Vagina (tissue), 2 donors: ENCODE measurements at regions not wholly inside any gene's neighbourhood (a gene's known extent, or its start where the extent isn't known, plus 50 kb on each side); places are given as distances from the start of the nearest gene placed in this dataset.

Experiments
- POLR2A ChIP-seq, 2 donors: fragments of 450-650 bp; IDR thresholded peaks; one replicate each; pipeline ENCODE4 v1.6.1; 2017; ENCODE audit warnings: antibody characterized with exemption in 2 of 2, mild to moderate bottlenecking in 2 of 2, moderate library complexity in 2 of 2
- POLR2AphosphoS5 ChIP-seq, 2 donors: sonication (generic); formaldehyde crosslinking; IDR thresholded peaks; one replicate each; pipeline ENCODE4 v1.9.0; 2017; ENCODE audit warnings: antibody characterized with exemption in 2 of 2, mild to moderate bottlenecking in 2 of 2, low read depth in 1 of 2; ENCODE audit not compliant: insufficient read depth in 1 of 2
- TF ChIP-seq, protein P1 (sequence below), 3 experiments: fragments of 450-650 bp in 2 of 3; fragments of 200-600 bp in 1 of 3; sonication (generic) in 1 of 3; IDR thresholded peaks; one replicate each; pipeline ENCODE4 v1.5.1; 2017 to 2019; ENCODE audit warnings: antibody characterized with exemption in 3 of 3, mild to moderate bottlenecking in 2 of 3, moderate library complexity in 2 of 3

DNA sequence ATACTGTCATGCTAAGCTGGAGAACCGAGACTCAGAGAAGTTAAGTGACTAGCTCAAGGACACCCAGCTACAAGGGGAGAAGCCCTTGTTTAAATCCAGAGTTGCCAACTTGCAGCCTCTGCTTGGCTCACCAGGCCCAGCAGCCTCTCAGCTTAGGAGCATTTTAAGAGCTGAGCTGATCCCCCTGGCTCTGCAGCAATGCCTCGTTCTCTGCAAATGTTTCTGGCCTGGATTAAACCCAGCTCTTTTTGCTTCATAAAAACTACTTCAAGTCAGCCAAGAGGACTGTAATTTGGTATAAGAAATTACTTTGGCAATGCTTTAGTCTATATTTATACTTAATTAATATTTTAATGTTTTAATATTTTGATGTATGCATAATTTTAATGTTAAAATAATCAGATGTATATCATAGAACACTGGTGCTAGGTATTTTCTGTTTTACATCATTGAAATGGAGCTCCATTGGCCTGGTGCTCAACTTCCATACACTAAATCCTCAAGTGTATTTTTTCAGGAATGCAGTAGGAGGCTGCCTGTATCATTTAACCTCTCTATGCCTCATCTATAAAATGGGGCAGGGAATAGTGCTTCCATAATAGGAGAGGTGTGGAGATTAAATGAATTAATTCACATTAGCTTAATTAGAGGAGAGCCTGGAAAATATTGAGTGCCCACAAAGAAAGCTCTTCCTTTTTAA is 184.2 kb downstream of the EMX2 start:
- TF ChIP-seq, protein P1, sequence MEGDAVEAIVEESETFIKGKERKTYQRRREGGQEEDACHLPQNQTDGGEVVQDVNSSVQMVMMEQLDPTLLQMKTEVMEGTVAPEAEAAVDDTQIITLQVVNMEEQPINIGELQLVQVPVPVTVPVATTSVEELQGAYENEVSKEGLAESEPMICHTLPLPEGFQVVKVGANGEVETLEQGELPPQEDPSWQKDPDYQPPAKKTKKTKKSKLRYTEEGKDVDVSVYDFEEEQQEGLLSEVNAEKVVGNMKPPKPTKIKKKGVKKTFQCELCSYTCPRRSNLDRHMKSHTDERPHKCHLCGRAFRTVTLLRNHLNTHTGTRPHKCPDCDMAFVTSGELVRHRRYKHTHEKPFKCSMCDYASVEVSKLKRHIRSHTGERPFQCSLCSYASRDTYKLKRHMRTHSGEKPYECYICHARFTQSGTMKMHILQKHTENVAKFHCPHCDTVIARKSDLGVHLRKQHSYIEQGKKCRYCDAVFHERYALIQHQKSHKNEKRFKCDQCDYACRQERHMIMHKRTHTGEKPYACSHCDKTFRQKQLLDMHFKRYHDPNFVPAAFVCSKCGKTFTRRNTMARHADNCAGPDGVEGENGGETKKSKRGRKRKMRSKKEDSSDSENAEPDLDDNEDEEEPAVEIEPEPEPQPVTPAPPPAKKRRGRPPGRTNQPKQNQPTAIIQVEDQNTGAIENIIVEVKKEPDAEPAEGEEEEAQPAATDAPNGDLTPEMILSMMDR (IDR thresholded peaks at IDR 0.05): no peak
- TF ChIP-seq POLR2AphosphoS5 (IDR thresholded peaks at IDR 0.05; ENCODE audit: insufficient read depth in 1 of 2, low read depth in 1 of 2) (no peak), POLR2A (IDR thresholded peaks at IDR 0.05) (no peak)
